Jurkat, Clone E6-1 (cell line): ENCODE measurements at regions not wholly inside any gene's neighbourhood (a gene's known extent, or its start where the extent isn't known, plus 50 kb on each side); places are given as distances from the start of the nearest gene placed in this dataset.
A peak's percentile ranks its signal among the peaks of the same experiment; 100 is the strongest.

Source experiments
- DNase-seq: peaks from one replicate; pipeline ENCODE4 v3.0.0-alpha.2; 2011; ENCODE audit warnings: low read depth, low spot score
- H3K4me3 ChIP-seq: 2 replicates; pipeline ENCODE4 v1.5.1; 2011; ENCODE audit warnings: mild to moderate bottlenecking, low read length, control low read depth, moderate library complexity

- DNase-seq: no peak
- no peak overlapping the region for H3K4me3 ChIP-seq
Observed at GRCh38 chr3:107992976-107993684, 97.7 kb downstream of the CD47 start.

DNA sequence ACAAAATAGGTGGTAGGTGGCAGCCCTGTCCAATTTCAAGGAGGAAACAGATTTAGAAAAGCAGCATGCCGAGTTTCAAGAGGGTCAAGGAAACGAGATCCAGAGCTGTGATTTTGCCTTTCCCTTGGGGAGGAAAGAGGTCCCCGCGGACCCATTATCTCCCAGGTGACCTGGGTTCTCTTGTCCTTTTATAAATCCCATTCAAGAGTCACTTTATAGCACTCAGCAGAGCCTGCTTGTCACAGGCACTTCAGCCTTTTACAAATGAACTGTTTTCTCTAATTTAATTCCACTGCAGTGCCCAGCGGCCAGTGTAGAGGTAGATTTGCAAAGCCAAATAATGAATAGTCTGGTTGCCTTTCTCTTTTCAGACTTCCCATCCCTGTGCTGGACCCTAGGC lies 99.9 kb downstream of the CD47 start:
- no peak for DNase-seq

GRCh38 chr3:107990433-107990832 lies 100.4 kb downstream of the CD47 start:
- no peak for DNase-seq
- H3K4me3 ChIP-seq: no peak overlapping the region

More for the DNA sequence above, 99.9 kb downstream of the CD47 start:
- H3K4me3 ChIP-seq: no peak overlapping the region

DNA sequence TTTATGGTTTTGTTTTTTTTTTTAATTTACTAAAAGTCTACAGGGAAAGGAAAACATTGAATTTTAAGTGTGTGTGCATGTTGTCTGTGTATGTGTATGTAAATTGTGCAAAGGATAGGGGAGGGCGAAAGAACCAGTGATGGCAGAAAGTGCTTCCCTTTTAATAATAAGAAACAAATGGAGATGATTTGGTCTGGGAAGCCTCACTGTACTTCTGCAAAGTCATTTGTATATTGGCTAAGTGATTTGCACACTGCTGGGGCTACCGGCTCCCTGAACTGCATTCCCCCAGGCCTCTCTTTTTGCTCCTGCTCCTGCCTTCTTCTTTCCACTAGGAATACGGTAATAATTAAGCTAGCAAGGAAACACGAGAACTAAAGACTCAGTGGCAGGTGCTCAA lies 101.2 kb downstream of the CD47 start:
- DNase-seq: no peak
- no peak overlapping the region for H3K4me3 ChIP-seq

DNA sequence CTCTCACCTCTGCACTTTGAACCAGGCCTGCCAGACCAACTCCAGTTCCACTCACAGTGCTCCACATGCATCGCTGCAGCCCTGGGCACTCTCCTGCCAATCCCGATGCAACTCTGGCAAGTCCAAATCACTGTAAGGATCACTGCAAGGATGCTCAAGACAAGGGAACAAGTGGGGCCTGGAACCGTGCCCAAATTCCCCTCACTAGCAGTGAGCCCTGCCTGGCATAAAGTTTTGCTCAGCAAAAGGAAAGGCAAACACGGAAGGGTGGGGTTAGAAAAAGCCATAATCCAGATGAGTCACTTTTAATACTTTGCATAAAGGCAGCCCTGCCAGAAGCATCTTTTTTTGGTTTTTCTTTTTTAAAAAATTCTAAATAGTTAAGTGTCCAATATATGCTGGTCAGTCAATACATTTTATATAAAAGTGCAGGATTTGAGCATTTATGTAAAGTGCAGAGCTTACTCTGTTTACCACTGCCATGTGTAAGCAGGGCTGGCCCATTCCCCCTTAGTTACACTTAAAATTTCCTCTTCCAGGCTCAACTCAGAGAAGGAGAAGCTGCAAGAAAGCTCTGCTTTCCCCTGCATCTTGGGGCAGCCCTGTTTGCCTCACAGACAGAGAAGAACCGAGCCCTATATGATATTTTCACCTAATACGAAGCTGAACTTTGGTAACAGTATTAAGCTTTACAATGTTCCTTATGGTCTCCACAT lies 102.2 kb downstream of the CD47 start:
- DNase-seq: no peak
- no peak overlapping the region for H3K4me3 ChIP-seq

DNA sequence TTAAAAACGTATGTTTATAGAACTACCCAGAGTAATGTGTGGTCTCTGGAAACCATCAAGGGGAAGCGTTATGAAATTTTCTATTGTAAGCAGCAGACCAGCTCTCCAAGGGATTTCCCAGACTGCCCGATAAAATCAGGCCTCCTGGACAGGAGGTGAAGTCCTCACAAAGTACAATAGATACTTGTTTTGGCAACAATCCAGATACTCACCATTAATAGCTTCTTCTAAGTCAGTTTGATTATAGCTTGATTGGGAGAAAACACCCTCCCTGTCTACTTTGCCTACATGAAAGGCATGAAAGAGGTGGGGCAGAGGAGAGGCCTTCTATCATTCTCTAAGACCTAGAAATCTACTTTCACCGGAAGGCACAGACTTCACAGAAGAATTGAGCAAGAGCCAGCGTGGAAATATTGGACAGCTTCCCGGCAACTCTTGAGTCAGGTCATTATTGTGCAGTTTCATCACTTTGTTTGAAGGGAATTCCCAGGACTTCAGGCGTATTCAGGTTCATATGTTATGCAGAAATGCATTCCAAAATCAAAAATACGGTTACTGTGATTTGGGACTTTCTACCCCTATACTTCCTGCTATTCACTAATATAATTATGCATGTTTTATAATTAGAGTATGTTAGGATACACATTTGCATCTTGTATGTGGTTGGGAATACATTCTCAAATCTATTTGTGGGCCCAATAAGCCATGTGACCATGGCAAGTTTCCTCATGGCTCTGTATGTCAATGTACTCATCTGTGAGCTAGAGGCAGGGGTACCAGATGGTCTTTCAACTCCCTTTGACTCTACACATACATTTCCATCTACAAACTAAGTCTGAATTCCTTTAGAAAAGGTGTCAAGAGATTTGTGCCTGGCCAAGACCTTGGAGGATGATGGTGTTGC lies 103.5 kb downstream of the CD47 start:
- H3K4me3 ChIP-seq: no peak overlapping the region
- no peak for DNase-seq

DNA sequence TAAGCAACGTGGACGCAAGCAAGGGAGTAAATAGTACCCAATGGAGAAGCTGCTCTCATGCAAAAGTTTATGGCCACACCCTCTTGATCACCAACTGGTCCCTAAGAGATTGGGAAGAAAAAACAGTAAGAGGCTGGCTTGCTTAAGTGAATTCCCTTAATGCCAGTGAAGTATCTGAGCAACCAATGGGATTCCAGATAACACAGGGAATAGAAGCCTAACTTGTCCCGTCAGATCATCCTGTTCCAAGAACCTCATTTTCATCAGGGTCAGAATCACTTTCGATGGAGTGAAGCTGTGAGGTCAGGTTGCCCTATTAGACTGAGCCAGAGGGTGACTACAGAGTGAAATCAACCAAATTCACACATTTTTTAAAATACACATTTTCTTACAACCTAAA lies 104.3 kb downstream of the CD47 start:
- no peak overlapping the region for H3K4me3 ChIP-seq
- no peak for DNase-seq

DNA sequence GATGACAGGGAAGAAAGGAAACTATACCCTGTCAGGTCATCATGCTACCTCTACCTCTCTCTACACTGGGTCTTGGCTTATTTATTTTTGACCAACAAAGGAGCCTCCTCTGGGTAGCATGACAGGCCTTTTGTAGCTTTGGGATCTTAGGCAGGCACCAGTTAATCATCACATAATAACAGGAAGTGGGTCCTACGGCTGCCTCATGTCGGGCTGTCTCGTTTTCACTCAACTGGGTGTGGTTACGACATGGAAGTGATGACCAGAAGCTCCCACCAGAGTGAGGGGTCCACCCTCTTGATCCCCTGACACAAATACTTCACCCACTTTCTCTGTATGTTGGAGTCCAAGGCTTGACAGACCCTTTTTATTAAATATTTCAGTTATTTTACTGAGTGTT lies 105.3 kb downstream of the CD47 start:
- DNase-seq: no peak
- no peak overlapping the region for H3K4me3 ChIP-seq

DNA sequence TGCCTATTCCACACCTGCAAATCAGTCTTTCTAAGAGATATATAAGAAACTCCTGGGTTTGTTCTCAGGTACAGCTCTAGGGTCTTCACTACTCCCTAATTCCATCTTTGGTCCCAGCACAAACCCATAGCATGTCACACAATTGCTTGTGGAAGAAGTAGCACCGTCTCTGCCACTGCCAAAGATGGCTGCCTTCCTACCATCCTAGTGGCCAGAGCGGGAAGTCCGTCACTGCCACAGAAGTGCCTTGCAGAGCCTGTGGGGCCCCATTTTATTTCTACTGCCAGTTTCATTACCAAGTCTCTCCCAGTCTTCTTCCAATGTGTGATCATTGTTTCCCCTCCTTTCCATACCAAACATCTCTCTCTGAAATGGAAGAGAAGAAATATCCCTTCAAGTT lies 107.6 kb downstream of the CD47 start:
- DNase-seq: no peak

DNA sequence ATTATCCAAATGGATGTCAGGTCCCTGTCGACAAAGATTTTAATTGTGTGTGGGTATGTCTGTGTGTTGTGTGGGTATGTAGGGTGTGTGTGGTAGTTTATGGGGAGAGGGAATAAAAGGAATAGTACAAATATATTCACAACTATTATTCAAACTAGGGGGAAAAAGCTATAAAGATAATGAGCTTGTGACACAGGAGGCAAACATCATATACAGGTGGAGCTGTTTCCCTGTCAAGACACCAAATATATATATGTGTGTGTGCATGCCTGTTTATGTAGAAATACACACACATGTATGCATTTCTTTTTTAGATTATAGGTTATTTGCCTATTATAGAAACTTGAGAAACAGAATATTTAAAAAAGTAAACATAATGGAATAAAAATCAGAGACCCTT lies 108.7 kb downstream of the CD47 start:
- DNase-seq: no peak
- H3K4me3 ChIP-seq: no peak overlapping the region

More for the DNA sequence above, 107.6 kb downstream of the CD47 start:
- no peak overlapping the region for H3K4me3 ChIP-seq

DNA sequence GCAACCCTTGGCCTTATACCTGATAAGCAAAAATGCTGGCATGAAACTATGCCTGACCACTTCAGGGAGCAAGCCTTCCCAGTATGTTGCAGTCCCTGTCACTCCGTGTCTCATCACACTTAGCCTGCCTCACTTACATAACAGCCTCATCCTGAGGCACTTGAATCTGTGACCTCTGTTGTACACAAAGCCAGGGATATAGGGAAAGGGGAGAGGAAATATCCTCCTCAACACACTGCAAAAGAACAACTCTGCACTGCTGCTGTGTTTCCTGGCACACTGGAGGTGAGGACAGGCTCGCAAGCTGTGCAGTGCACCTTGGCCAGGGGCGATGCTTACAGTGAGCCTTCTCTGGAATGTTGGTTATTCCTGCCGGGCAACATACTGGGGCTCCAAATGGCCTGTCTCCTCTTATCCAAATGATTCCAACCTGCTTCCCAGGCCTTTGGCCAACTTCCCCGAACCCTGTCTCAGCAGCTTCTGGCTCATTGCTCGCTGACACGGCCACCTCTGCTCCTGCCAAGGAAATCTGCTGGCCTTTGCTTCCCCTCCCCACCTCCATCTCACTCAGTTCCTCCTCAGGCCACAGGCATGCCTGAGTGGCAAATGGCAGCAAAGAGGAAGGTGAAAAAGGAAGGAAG lies 109.2 kb downstream of the CD47 start:
- H3K4me3 ChIP-seq: no peak overlapping the region
- DNase-seq: no peak

DNA sequence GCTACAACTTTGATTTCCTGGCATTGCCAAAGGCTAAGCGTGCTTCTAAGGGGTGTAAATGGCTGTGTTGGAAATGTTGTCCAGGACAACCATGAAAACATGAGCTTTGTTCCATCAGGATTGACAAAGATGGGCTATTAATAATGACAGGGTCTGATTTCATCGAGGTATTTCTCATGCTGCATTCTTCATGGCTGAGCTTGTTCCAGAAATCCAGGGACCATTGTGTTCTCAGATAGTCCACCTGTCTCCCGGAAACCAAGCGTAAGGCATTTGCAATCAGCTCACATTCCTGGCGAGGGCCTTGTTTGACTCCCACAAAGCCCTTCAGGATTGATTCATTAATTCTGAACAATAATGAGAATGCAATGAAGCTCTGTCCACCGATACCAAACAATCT lies 111.3 kb downstream of the CD47 start:
- H3K4me3 ChIP-seq: no peak overlapping the region
- DNase-seq: no peak

GRCh38 chr3:107978131-107979055 lies 112.4 kb downstream of the CD47 start:
- H3K4me3 ChIP-seq: no peak overlapping the region
- peak; percentile 70 for DNase-seq

DNA sequence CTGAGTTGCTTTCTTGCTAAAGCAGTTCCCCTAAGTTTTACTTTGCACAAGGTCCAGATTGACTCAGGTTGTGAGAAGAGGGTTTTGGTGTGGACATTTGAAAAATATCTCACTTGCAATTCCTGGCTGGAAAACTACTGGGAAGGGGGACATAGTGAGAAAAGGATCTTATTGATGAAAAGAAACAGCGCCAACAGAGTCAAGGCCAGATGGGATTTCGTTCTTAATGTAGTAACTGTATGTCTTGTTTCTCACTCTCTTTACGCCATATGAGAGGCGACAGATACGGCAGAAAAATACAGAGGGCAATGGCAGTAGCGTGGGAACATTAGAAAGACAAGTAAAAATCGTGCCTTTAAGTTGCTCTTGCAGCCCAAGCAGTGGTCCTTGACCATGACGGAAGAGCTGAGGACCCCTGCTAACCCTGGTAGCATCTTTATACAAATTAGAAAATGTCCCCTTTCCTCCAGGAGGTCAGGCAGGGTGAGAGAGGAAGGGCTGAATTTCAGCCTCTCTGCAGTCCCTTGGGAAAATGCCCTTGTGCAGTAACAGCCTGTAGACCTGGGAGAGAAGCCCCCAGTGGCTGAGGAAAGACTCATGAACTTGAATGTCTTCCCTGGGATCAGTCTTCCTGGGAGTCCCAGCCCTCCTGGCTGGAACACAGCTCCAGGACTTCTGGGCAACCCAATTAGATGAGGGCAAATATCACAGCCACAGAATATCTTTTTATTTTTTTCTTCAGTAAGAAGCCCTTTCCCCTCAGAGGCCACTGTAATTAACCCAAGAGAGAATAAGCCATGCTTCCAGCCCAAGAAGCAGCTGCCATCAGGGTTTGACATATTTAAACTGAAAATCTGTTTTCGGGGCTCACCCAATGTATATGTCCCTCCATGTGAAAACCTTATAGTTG lies 113.4 kb downstream of the CD47 start:
- DNase-seq: no peak
- no peak overlapping the region for H3K4me3 ChIP-seq

DNA sequence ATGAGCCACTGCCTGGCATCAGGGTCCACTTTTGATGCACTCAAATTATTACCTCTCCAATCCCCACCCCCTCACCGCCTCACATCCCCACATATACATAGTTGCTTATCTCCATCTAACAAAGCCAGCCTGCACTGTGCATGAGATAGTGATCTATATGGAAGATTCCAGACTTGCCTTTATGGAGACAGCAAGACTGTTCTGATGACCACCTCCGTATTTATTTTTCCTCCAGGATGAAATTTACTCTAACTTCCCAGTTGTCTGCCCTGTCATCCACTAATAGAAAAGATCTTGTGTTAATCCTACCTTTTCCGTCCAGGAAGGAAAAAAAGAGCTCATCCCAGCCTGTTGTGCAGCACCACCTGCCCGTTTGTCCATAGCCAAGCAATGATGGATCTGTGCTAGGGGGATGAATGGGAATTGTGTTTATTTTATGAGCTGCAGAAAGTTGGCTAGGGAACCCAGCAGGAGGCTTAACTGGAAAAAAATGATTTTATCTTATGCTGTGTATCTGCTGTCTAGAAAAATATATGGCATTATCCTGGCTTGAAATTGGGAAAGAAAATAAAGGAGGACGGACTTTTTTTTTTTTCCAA lies 114.5 kb downstream of the CD47 start:
- no peak for DNase-seq
- H3K4me3 ChIP-seq: no peak overlapping the region

DNA sequence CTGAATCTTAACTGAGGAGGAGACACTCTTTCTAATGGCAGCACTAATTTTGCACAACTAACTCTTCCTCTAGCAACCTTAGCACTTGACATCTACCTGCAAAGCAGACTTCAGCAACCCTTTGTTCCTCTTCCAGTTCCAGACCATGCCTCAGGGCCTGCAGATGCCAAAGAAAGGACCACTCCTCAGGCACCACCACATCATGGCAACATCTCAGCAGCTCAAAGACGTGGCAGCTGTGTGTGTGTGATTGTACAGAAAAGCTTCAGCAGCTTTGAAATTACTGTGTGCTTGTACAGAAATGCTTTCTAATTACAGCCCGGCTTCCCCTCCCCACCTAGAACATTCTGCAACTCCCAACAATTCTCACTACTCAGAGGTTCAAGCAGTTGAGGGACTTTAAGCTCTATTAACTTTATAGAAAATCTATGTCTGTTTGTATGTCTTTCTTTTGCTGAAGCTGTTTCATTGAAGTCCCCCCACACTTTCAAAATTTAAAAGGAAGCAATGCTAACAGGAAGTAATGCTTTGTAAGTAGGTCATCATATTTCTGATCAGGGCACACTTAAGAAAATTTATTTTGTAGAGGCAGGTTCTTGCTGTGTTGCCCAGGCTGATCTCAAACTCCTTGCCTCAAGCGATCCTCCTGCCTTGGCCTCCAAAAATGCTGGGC lies 115.2 kb downstream of the CD47 start:
- peak; percentile 32 for DNase-seq
- H3K4me3 ChIP-seq: no peak overlapping the region

GRCh38 chr3:107973961-107974360 lies 116.9 kb downstream of the CD47 start:
- H3K4me3 ChIP-seq: no peak overlapping the region
- no peak for DNase-seq
